ENCODE measurements at regions not wholly inside any gene's neighbourhood (a gene's known extent, or its start where the extent isn't known, plus 50 kb on each side); places are given as distances from the start of the nearest gene placed in this dataset.

GRCh38 chr9:102796244-102796643, 198.9 kb upstream of the CYLC2 start:
- TF ChIP-seq POLR2A (IDR thresholded peaks at IDR 0.05) (no peak), EP300 (IDR thresholded peaks at IDR 0.05) (no peak)
- TF ChIP-seq, protein P1, sequence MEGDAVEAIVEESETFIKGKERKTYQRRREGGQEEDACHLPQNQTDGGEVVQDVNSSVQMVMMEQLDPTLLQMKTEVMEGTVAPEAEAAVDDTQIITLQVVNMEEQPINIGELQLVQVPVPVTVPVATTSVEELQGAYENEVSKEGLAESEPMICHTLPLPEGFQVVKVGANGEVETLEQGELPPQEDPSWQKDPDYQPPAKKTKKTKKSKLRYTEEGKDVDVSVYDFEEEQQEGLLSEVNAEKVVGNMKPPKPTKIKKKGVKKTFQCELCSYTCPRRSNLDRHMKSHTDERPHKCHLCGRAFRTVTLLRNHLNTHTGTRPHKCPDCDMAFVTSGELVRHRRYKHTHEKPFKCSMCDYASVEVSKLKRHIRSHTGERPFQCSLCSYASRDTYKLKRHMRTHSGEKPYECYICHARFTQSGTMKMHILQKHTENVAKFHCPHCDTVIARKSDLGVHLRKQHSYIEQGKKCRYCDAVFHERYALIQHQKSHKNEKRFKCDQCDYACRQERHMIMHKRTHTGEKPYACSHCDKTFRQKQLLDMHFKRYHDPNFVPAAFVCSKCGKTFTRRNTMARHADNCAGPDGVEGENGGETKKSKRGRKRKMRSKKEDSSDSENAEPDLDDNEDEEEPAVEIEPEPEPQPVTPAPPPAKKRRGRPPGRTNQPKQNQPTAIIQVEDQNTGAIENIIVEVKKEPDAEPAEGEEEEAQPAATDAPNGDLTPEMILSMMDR (IDR thresholded peaks at IDR 0.05) = no peak
